Anterior cingulate cortex (tissue), 58 donors: ENCODE measurements at regions not wholly inside any gene's neighbourhood (a gene's known extent, or its start where the extent isn't known, plus 50 kb on each side); places are given as distances from the start of the nearest gene placed in this dataset.
A peak's percentile ranks its signal among the peaks of the same experiment; 100 is the strongest.

Source experiments
- DNase-seq, 58 donors: peaks; one replicate each; lab custom pipeline; 2025; lab: John Stamatoyannopoulos, UW

GRCh38 chr3:88209356-88209755 lies 59.6 kb downstream of the C3orf38 start:
- no peak for DNase-seq

GRCh38 chr3:88211096-88211890 lies 61.5 kb downstream of the C3orf38 start:
- no peak for DNase-seq

GRCh38 chr3:88219138-88219792 lies 69.5 kb downstream of the C3orf38 start:
- DNase-seq: peak in 43 of 58 donors; percentile 2 to 58 (median 17)

GRCh38 chr3:88220126-88220525 lies 70.4 kb downstream of the C3orf38 start:
- DNase-seq: no peak

- no peak for DNase-seq
Observed at GRCh38 chr3:88221726-88222125, 72.0 kb downstream of the C3orf38 start.

GRCh38 chr3:88222343-88222742 lies 72.6 kb downstream of the C3orf38 start:
- DNase-seq: no peak

- no peak for DNase-seq
Observed at GRCh38 chr3:88225326-88226008, 75.7 kb downstream of the C3orf38 start.

GRCh38 chr3:88226910-88227309 lies 77.2 kb downstream of the C3orf38 start:
- DNase-seq: no peak

- no peak for DNase-seq
Observed at GRCh38 chr3:88230638-88231037, 80.9 kb downstream of the C3orf38 start.

GRCh38 chr3:88231207-88231606 lies 81.4 kb downstream of the C3orf38 start:
- no peak for DNase-seq

GRCh38 chr3:88231632-88232031 lies 81.9 kb downstream of the C3orf38 start:
- DNase-seq: no peak

GRCh38 chr3:88235102-88235501 lies 85.3 kb downstream of the C3orf38 start:
- DNase-seq: no peak

- DNase-seq: no peak
Observed at GRCh38 chr3:88239870-88240269, 90.1 kb downstream of the C3orf38 start.

- no peak for DNase-seq
Observed at GRCh38 chr3:88248658-88249057, 98.9 kb downstream of the C3orf38 start.

- DNase-seq: peak in 1 of 58 donors; percentile 9
Observed at GRCh38 chr3:88259045-88259444, 109.3 kb downstream of the C3orf38 start.

GRCh38 chr3:88262527-88262926 lies 112.8 kb downstream of the C3orf38 start:
- DNase-seq: no peak

- no peak for DNase-seq
Observed at GRCh38 chr3:88263417-88264100, 113.8 kb downstream of the C3orf38 start.

- no peak for DNase-seq
Observed at GRCh38 chr3:88267441-88267840, 117.7 kb downstream of the C3orf38 start.

- no peak for DNase-seq
Observed at GRCh38 chr3:88267847-88268246, 118.1 kb downstream of the C3orf38 start.

- no peak for DNase-seq
Observed at GRCh38 chr3:88280326-88280725, 130.6 kb downstream of the C3orf38 start.
